Lung (tissue), 11 donors: ENCODE measurements at regions not wholly inside any gene's neighbourhood (a gene's known extent, or its start where the extent isn't known, plus 50 kb on each side); places are given as distances from the start of the nearest gene placed in this dataset.

Experiments
- ATAC-seq: fragments of 200-7000 bp; cut with Tn5 transposase; one replicate; pipeline ENCODE4 v1.9.1; 2020; ENCODE audit warnings: moderate number of reproducible peaks; ENCODE audit not compliant: insufficient read depth, low FRiP score
- DNase-seq, 3 donors: peaks; one replicate each; pipeline ENCODE4 v3.0.0-alpha.2; 2013 to 2017
- H3K27ac ChIP-seq, 2 donors: one replicate each; pipeline ENCODE4 v1.5.1; 2013; ENCODE audit warnings: mild to moderate bottlenecking in 2 of 2, moderate library complexity in 2 of 2, control low read depth in 1 of 2, inconsistent platforms in 1 of 2, low read depth in 1 of 2, low read length in 1 of 2
- H3K27me3 ChIP-seq, 3 donors: one replicate each; pipeline ENCODE4 v1.5.1; 2013; ENCODE audit warnings: low read length in 2 of 3; ENCODE audit not compliant: control insufficient read depth in 3 of 3, insufficient read depth in 3 of 3
- H3K36me3 ChIP-seq, 4 donors: one replicate each; pipeline ENCODE4 v1.5.1; 2013; ENCODE audit warnings: low read length in 4 of 4, mild to moderate bottlenecking in 1 of 4, moderate library complexity in 1 of 4; ENCODE audit not compliant: control insufficient read depth in 4 of 4, insufficient read depth in 4 of 4
- H3K4me1 ChIP-seq, 5 donors: one replicate each; pipeline ENCODE4 v1.5.1; 2013; ENCODE audit warnings: low read length in 5 of 5, mild to moderate bottlenecking in 2 of 5, moderate library complexity in 1 of 5; ENCODE audit not compliant: control insufficient read depth in 5 of 5, insufficient read depth in 5 of 5
- H3K4me3 ChIP-seq: one replicate; pipeline ENCODE4 v1.5.1; 2013; ENCODE audit warnings: mild to moderate bottlenecking, control low read depth, moderate library complexity
- H3K9ac ChIP-seq, 2 donors: one replicate each; pipeline ENCODE4 v1.5.1; 2013; ENCODE audit warnings: low read length in 2 of 2, control low read depth in 1 of 2; ENCODE audit not compliant: insufficient read depth in 1 of 2
- H3K9me3 ChIP-seq, 4 donors: one replicate each; pipeline ENCODE4 v1.5.1; 2013; ENCODE audit warnings: low read length in 3 of 4, mild to moderate bottlenecking in 1 of 4, moderate library complexity in 1 of 4; ENCODE audit not compliant: control insufficient read depth in 4 of 4, insufficient read depth in 3 of 4
- CTCF ChIP-seq: IDR thresholded peaks from 2 replicates; pipeline ENCODE4 v1.5.1; 2012; ENCODE audit warnings: mild to moderate bottlenecking; ENCODE audit errors: control extremely low read depth, extremely low read depth
- WGBS, 2 donors: extraction: QIAGEN DNeasy Blood & Tissue Kit; methylation state at CpG; one replicate each; pipeline ENCODE4 v1.1.7; 2013; 5-methylcytosine and 5-hydroxymethylcytosine counted together
- donor health status: control.
- donor health status: control.
- donor health status: Bipolar disorder and iron deficiency.
- donor health status: healthy.
- donor health status: DM: yes; HTN: yes; CAD: no.

- H3K27me3 ChIP-seq, result no peaks in the 10 kb centered on the region
- H3K4me3 ChIP-seq, result no peak overlapping the region
- no peak overlapping the region for H3K9ac ChIP-seq
- H3K27ac ChIP-seq, result no peak overlapping the region
- H3K4me1 ChIP-seq, result no peaks in the 10 kb centered on the region
- peaks cover 0 to 2% (median 0%) of the 10 kb centered on the region in 4 donors for H3K9me3 ChIP-seq
- ATAC-seq (no peak), DNase-seq (no peak)
- WGBS, 2 donors, result 71 to 73% methylated on average over 2 of the region's 2 CpGs
- no peak for TF ChIP-seq CTCF
- H3K36me3 ChIP-seq, result no peaks in the 10 kb centered on the region
Observed at GRCh38 chr20:40390654-40391053, 298.4 kb downstream of the MAFB start.

- Histone ChIP-seq H3K4me1 (no peaks in the 10 kb centered on the region), H3K9ac (no peak overlapping the region), H3K27ac (no peak overlapping the region), H3K4me3 (no peak overlapping the region), H3K36me3 (no peaks in the 10 kb centered on the region), H3K27me3 (no peaks in the 10 kb centered on the region), H3K9me3 (peaks cover 0 to 5% (median 3%) of the 10 kb centered on the region in 4 donors)
- no peak for ATAC-seq
- no peak for TF ChIP-seq CTCF
- 69 to 78% methylated on average over 7 of the region's 7 CpGs for WGBS, 2 donors
- no peak for DNase-seq
Observed at GRCh38 chr20:40370800-40371199, 318.2 kb downstream of the MAFB start.

- no peaks in the 10 kb centered on the region for H3K9me3 ChIP-seq
- ATAC-seq (no peak), DNase-seq (no peak)
- no peak overlapping the region for H3K9ac ChIP-seq
- H3K4me1 ChIP-seq, result no peaks in the 10 kb centered on the region
- H3K36me3 ChIP-seq, result no peaks in the 10 kb centered on the region
- no peaks in the 10 kb centered on the region for H3K27me3 ChIP-seq
- TF ChIP-seq CTCF, result no peak
- H3K4me3 ChIP-seq, result no peak overlapping the region
- H3K27ac ChIP-seq, result no peak overlapping the region
Observed at GRCh38 chr20:40368876-40369275, 320.2 kb downstream of the MAFB start.

- 80 to 86% methylated on average over 1 of the region's 1 CpG for WGBS, 2 donors
- TF ChIP-seq CTCF, result no peak
- H3K4me1 ChIP-seq, result no peaks in the 10 kb centered on the region
- H3K9ac ChIP-seq, result no peak overlapping the region
- no peak for DNase-seq
- H3K27me3 ChIP-seq, result peaks cover 0 to 7% (median 0%) of the 10 kb centered on the region in 3 donors
- H3K27ac ChIP-seq, result no peak overlapping the region
- H3K36me3 ChIP-seq, result no peaks in the 10 kb centered on the region
- no peak for ATAC-seq
- H3K4me3 ChIP-seq, result no peak overlapping the region
- H3K9me3 ChIP-seq, result no peaks in the 10 kb centered on the region
Observed at GRCh38 chr20:40361916-40362315, 327.1 kb downstream of the MAFB start.
